ENCODE measurements at regions not wholly inside any gene's neighbourhood (a gene's known extent, or its start where the extent isn't known, plus 50 kb on each side); places are given as distances from the start of the nearest gene placed in this dataset.

- H3K4me1 Mint-ChIP-seq = no peaks in the 10 kb centered on the region
- H3K9me3 Mint-ChIP-seq = no peaks in the 10 kb centered on the region
- H3K36me3 Mint-ChIP-seq = no peaks in the 10 kb centered on the region
- no peak overlapping the region for H3K4me3 Mint-ChIP-seq
- H3K27me3 Mint-ChIP-seq = peaks cover 1% of the 10 kb centered on the region
- H3K27ac Mint-ChIP-seq = no peak overlapping the region
Measured at GRCh38 chr1:116219651-116220434, 108.6 kb downstream of the MAB21L3 start.

DNA sequence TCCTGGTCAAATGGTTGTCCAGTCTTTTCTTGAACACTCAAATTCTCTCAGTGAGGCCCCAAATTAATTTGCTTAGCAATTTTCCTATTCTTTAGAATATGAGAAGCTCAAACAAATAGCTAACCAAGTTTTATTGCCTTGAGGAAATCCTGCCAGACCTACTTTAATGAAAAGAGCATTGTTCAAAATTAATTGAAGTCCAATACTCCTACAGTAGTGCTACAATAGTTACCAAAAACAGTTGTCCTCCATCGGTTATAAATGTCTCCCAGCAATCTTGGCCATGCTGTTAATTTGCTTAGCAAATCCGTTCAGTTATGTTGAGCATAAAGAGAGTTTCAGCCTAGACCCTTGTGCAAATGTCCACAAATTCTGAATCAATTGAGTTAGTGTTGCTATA is 112.9 kb downstream of the MAB21L3 start:
- H3K36me3 Mint-ChIP-seq = no peaks in the 10 kb centered on the region
- H3K9me3 Mint-ChIP-seq = no peaks in the 10 kb centered on the region
- no peak overlapping the region for H3K27ac Mint-ChIP-seq
- peaks cover 4% of the 10 kb centered on the region for H3K27me3 Mint-ChIP-seq
- H3K4me1 Mint-ChIP-seq = peaks cover 3 to 7% (median 4%) of the 10 kb centered on the region in 3 donors
- H3K4me3 Mint-ChIP-seq = no peak overlapping the region

DNA sequence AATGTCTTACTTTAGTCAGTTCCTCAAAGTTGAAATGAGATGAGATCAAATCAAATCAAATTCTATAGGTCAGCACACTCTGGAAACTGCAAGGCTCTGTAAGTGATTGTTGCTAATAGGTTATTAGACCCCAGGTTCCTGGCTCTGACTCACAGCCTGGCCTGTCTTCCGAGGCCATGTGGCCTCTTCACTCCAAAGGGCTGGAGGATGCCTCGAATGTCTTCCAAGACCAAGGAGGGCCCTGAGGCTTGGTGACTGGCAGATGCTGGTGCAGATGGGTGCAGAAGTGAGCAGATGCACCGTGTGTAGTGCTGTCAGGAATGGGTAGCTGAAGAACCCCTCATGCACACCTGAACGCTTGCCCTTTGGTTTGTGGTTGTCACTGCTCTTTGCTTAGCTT is 113.4 kb downstream of the MAB21L3 start:
- Mint-ChIP-seq H3K27ac (no peak overlapping the region), H3K9me3 (no peaks in the 10 kb centered on the region), H3K4me1 (peaks cover 3 to 7% (median 4%) of the 10 kb centered on the region in 3 donors), H3K27me3 (peaks cover 4% of the 10 kb centered on the region), H3K36me3 (no peaks in the 10 kb centered on the region), H3K4me3 (no peak overlapping the region)

DNA sequence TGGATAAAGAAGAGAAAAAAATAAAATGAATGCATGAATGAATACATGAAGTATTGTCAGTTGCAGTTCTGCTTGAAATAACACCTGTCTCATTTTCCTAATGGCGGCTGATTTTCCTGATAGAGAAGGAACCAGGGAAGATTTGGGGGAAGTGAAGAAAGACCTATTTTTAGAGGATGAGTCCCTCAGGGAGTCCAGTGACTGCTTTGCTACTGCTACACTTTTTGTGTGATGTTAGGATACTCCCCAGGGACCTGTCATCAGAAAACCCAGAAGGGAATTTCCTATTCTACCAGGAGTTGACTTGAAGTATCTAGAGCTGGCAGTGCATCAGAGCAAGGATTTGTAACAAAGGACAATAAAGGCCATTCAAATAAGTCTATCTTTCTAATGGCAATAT is 114.8 kb downstream of the MAB21L3 start:
- Mint-ChIP-seq H3K36me3 (no peaks in the 10 kb centered on the region), H3K4me3 (peak overlapping the region in 1 of 4 donors; percentile 6), H3K4me1 (peaks cover 3 to 9% (median 4%) of the 10 kb centered on the region in 3 donors), H3K27ac (no peak overlapping the region), H3K27me3 (peaks cover 4% of the 10 kb centered on the region), H3K9me3 (no peaks in the 10 kb centered on the region)

DNA sequence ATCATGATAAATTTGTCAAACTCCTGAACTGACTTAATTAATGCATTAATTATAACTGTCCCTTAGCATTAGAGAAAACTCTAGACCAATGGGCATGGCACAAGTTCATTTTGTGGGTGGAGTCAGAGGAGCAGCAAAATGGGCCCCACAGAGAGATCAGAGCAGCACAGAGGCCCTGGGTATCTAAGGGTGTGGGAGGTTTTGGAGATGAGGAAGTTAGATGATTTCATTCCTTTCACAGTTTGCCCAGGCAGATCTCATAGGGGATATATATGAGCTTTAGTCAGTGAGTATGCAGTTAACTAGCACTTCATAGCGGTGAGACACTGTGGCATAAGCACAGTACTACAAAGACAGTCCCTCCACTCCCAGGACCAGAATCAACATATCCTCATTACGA is 117.3 kb downstream of the MAB21L3 start:
- no peak overlapping the region for H3K4me3 Mint-ChIP-seq
- peak overlapping the region in 1 of 3 donors; percentile 6 for H3K27ac Mint-ChIP-seq
- peaks cover 1% of the 10 kb centered on the region for H3K36me3 Mint-ChIP-seq

DNA sequence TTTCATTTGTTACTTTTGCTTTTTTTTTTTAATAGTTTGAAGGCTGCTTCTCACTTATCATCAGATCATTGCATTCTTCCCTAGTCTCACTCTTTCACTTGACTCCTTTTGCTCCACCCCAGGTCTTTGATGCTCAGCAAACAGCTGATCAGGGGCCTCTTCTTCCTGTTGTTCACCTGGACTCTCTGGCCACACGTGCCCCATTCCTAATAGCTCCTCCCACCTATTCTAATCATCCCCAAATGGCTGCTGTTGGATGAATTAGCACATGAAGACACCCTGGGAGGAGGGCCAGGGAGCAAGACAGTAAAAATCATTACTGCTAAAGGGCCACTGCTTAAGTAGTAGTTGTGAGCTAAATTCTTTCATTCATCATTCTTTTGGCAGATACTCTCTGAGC is 119.5 kb downstream of the MAB21L3 start:
- no peaks in the 10 kb centered on the region for H3K9me3 Mint-ChIP-seq
- H3K27me3 Mint-ChIP-seq = no peaks in the 10 kb centered on the region
- no peak overlapping the region for H3K4me3 Mint-ChIP-seq
- H3K27ac Mint-ChIP-seq = no peak overlapping the region
- H3K36me3 Mint-ChIP-seq = peaks cover 1% of the 10 kb centered on the region
- H3K4me1 Mint-ChIP-seq = peaks cover 4 to 11% (median 6%) of the 10 kb centered on the region in 3 donors

More for the DNA sequence above, 117.3 kb downstream of the MAB21L3 start:
- H3K9me3 Mint-ChIP-seq = no peaks in the 10 kb centered on the region
- H3K27me3 Mint-ChIP-seq = peaks cover 4% of the 10 kb centered on the region
- H3K4me1 Mint-ChIP-seq = peaks cover 4 to 11% (median 6%) of the 10 kb centered on the region in 3 donors

GRCh38 chr1:116231752-116232151 is 120.6 kb downstream of the MAB21L3 start:
- no peaks in the 10 kb centered on the region for H3K27me3 Mint-ChIP-seq
- H3K36me3 Mint-ChIP-seq = peaks cover 1% of the 10 kb centered on the region
- no peak overlapping the region for H3K4me3 Mint-ChIP-seq
- H3K27ac Mint-ChIP-seq = no peak overlapping the region
- H3K4me1 Mint-ChIP-seq = peaks cover 0 to 7% (median 3%) of the 10 kb centered on the region in 3 donors
- H3K9me3 Mint-ChIP-seq = no peaks in the 10 kb centered on the region

GRCh38 chr1:116232989-116233514 is 121.9 kb downstream of the MAB21L3 start:
- H3K27me3 Mint-ChIP-seq = no peaks in the 10 kb centered on the region
- no peaks in the 10 kb centered on the region for H3K9me3 Mint-ChIP-seq
- peaks cover 1% of the 10 kb centered on the region for H3K36me3 Mint-ChIP-seq
- H3K4me1 Mint-ChIP-seq = peaks cover 0 to 5% (median 3%) of the 10 kb centered on the region in 3 donors
- no peak overlapping the region for H3K27ac Mint-ChIP-seq
- H3K4me3 Mint-ChIP-seq = no peak overlapping the region

DNA sequence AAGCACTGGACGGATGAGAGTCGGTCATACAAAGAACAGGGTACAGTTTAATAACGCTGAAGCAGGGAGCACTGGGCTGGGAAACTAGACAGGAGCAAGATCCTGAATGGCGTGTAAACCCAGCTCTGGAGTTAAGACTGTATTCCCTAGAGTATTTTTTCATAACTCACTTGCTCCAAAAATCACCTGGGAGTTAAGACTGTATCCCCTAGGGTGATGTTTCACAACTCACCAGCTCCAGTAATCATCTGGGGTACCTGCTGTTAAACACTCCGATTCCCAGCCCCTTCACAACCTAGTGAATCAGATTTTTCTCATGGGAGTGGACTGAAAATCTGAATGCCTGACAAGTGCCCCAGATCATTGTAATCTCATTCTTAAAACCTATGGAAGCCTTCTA is 123.2 kb downstream of the MAB21L3 start:
- H3K27ac Mint-ChIP-seq = no peak overlapping the region
- peaks cover 0 to 5% (median 3%) of the 10 kb centered on the region in 3 donors for H3K4me1 Mint-ChIP-seq
- peaks cover 0 to 2% (median 0%) of the 10 kb centered on the region in 3 donors for H3K9me3 Mint-ChIP-seq
- H3K4me3 Mint-ChIP-seq = no peak overlapping the region
- H3K36me3 Mint-ChIP-seq = peaks cover 1% of the 10 kb centered on the region
- no peaks in the 10 kb centered on the region for H3K27me3 Mint-ChIP-seq

GRCh38 chr1:116239916-116240315 is 128.7 kb downstream of the MAB21L3 start:
- peaks cover 0 to 2% (median 0%) of the 10 kb centered on the region in 3 donors for H3K9me3 Mint-ChIP-seq
- no peaks in the 10 kb centered on the region for H3K36me3 Mint-ChIP-seq
- H3K27ac Mint-ChIP-seq = no peak overlapping the region

DNA sequence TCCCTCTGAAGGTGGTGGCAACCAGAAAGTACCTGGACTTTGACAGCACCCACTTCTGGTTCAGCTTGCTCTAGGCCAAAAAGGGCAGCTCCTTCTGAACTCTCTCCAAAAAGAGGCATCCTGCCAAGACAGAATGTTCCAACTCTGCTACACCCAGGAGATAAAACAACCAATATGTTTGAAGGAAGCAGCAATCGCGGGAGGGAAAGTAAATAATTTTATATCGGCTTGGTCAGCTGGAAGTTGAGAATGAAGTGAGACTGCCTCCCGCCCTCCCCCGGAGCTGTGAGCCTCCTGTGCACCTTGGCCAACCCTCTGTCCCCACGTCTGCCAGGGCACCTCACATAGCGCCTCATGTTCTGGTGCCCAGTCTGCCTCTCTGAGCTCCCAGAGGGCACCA is 130.3 kb upstream of the ATP1A1 start:
- H3K27ac Mint-ChIP-seq = no peak overlapping the region
- H3K4me1 Mint-ChIP-seq = no peaks in the 10 kb centered on the region
- no peak overlapping the region for H3K4me3 Mint-ChIP-seq
- H3K27me3 Mint-ChIP-seq = no peaks in the 10 kb centered on the region
- no peaks in the 10 kb centered on the region for H3K36me3 Mint-ChIP-seq
- peaks cover 0 to 2% (median 0%) of the 10 kb centered on the region in 3 donors for H3K9me3 Mint-ChIP-seq

More at GRCh38 chr1:116239916-116240315, 128.7 kb downstream of the MAB21L3 start:
- no peak overlapping the region for H3K4me3 Mint-ChIP-seq
- H3K4me1 Mint-ChIP-seq = no peaks in the 10 kb centered on the region
- no peaks in the 10 kb centered on the region for H3K27me3 Mint-ChIP-seq

- Mint-ChIP-seq H3K9me3 (peaks cover 0 to 2% (median 0%) of the 10 kb centered on the region in 3 donors), H3K27me3 (no peaks in the 10 kb centered on the region), H3K36me3 (no peaks in the 10 kb centered on the region), H3K27ac (no peak overlapping the region), H3K4me3 (no peak overlapping the region), H3K4me1 (no peaks in the 10 kb centered on the region)
Measured at GRCh38 chr1:116243333-116244054, 129.6 kb upstream of the ATP1A1 start.

DNA sequence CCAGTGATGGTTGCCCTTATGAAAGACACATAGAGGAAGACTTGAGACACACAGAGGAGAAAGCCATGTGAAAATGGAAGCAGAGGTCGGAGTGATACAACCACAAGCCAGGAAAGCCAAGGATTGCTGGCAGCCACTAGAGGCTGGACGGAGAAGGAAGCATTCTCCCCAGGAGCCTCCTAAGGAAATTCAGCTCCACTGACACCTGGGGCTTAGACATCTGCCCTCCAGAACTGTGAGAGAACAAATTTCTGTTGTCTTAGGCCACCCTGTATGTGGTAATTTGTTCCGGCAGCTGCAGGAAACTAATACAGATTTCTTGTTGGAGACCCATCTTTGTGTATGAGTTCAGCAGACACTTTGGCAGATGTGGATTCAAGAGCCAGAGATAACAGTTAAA is 126.9 kb upstream of the ATP1A1 start:
- Mint-ChIP-seq H3K4me1 (no peaks in the 10 kb centered on the region), H3K27ac (no peak overlapping the region), H3K27me3 (no peaks in the 10 kb centered on the region), H3K9me3 (peaks cover 0 to 1% (median 0%) of the 10 kb centered on the region in 3 donors), H3K4me3 (no peak overlapping the region), H3K36me3 (no peaks in the 10 kb centered on the region)

- Mint-ChIP-seq H3K36me3 (no peaks in the 10 kb centered on the region), H3K4me1 (no peaks in the 10 kb centered on the region), H3K9me3 (peaks cover 0 to 1% (median 0%) of the 10 kb centered on the region in 3 donors), H3K27ac (no peak overlapping the region), H3K27me3 (peaks cover 5% of the 10 kb centered on the region), H3K4me3 (no peak overlapping the region)
Measured at GRCh38 chr1:116252271-116252670, 120.8 kb upstream of the ATP1A1 start.

DNA sequence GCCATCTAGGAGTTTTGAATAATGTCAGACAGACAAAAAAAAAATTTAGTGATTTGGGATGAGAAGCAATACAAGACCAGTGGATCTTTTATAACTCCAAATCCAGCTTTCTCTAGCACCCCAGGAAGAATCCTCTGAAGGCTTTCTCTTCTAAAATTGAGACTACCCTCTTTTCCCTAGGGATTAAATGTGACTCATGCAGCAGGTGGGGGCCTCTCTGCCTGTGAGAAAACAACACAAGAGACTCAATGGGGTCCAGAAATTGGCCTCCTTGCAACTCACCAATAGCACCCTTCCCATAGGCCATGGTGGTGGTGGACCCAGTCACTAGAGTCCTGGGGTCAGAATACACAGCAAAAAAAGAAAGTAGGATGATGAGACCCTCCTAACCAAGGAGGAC is 120.3 kb upstream of the ATP1A1 start:
- Mint-ChIP-seq H3K9me3 (peaks cover 0 to 1% (median 0%) of the 10 kb centered on the region in 3 donors), H3K27me3 (peaks cover 5% of the 10 kb centered on the region), H3K4me3 (no peak overlapping the region), H3K4me1 (no peaks in the 10 kb centered on the region), H3K27ac (no peak overlapping the region), H3K36me3 (no peaks in the 10 kb centered on the region)
